SK-N-SH (cell line): ENCODE measurements at regions not wholly inside any gene's neighbourhood (a gene's known extent, or its start where the extent isn't known, plus 50 kb on each side); places are given as distances from the start of the nearest gene placed in this dataset.
"Not testable (repeated sequence)": the region's sequence is repeated elsewhere in the genome, so short reads cannot be mapped to it uniquely, and the experiment has no call there.

ENCODE experiments used
- CTCF ChIP-seq: fragments of 200-600 bp; sonication (generic); IDR thresholded peaks from 2 replicates; pipeline ENCODE4 v1.6.1; 2017; ENCODE audit warnings: antibody characterized with exemption, mild to moderate bottlenecking, moderate library complexity
- POLR2AphosphoS5 ChIP-seq: IDR thresholded peaks from 2 replicates; pipeline ENCODE4 v1.6.1; 2012; ENCODE audit warnings: low read depth, low read length
- RXRA ChIP-seq: IDR thresholded peaks from 2 replicates; pipeline ENCODE4 v1.4.0; 2012; ENCODE audit warnings: low read depth, mild to moderate bottlenecking, borderline replicate concordance
- SIN3A ChIP-seq: IDR thresholded peaks from 2 replicates; pipeline ENCODE4 v1.6.1; 2012; ENCODE audit warnings: low read depth, mild to moderate bottlenecking, low read length, moderate library complexity, borderline replicate concordance
- TAF1 ChIP-seq: IDR thresholded peaks from 2 replicates; pipeline ENCODE4 v1.6.1; 2012; ENCODE audit warnings: low read depth, mild to moderate bottlenecking, low read length, moderate library complexity, borderline replicate concordance
- USF1 ChIP-seq: IDR thresholded peaks from 2 replicates; pipeline ENCODE4 v1.4.0; 2012; ENCODE audit warnings: low read depth, borderline replicate concordance
- YY1 ChIP-seq: IDR thresholded peaks from 2 replicates; pipeline ENCODE4 v1.4.0; 2012; ENCODE audit warnings: low read depth, mild to moderate bottlenecking

- not testable (repeated sequence) for TF ChIP-seq POLR2AphosphoS5, RXRA, TAF1, CTCF, YY1, USF1, SIN3A
These were observed 181.1 kb downstream of the SEC23A start for GRCh38 chr14:38921893-38922292.
